ENCODE measurements at regions not wholly inside any gene's neighbourhood (a gene's known extent, or its start where the extent isn't known, plus 50 kb on each side); places are given as distances from the start of the nearest gene placed in this dataset.

- TF ChIP-seq, protein P1, sequence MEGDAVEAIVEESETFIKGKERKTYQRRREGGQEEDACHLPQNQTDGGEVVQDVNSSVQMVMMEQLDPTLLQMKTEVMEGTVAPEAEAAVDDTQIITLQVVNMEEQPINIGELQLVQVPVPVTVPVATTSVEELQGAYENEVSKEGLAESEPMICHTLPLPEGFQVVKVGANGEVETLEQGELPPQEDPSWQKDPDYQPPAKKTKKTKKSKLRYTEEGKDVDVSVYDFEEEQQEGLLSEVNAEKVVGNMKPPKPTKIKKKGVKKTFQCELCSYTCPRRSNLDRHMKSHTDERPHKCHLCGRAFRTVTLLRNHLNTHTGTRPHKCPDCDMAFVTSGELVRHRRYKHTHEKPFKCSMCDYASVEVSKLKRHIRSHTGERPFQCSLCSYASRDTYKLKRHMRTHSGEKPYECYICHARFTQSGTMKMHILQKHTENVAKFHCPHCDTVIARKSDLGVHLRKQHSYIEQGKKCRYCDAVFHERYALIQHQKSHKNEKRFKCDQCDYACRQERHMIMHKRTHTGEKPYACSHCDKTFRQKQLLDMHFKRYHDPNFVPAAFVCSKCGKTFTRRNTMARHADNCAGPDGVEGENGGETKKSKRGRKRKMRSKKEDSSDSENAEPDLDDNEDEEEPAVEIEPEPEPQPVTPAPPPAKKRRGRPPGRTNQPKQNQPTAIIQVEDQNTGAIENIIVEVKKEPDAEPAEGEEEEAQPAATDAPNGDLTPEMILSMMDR (IDR thresholded peaks at IDR 0.05; ENCODE audit: insufficient read depth, low read length): no peak
- no peak for TF ChIP-seq REST (IDR thresholded peaks at IDR 0.05; ENCODE audit: insufficient replicate concordance, low read depth)
- no peak for TF ChIP-seq SPI1 (IDR thresholded peaks at IDR 0.05; ENCODE audit: borderline replicate concordance, low read depth)
- no peak for TF ChIP-seq POLR2AphosphoS5 (IDR thresholded peaks at IDR 0.05; ENCODE audit: low read depth)
Measured at GRCh38 chr21:18138507-18138906, 106.1 kb upstream of the CHODL start.

Measured in HL-60 (cell line).